Mammary epithelial cell (primary cell): ENCODE measurements at regions not wholly inside any gene's neighbourhood (a gene's known extent, or its start where the extent isn't known, plus 50 kb on each side); places are given as distances from the start of the nearest gene placed in this dataset.
A peak's percentile ranks its signal among the peaks of the same experiment; 100 is the strongest.

ENCODE experiments used
- CTCF ChIP-seq, 2 donors: IDR thresholded peaks in 1 of 2; conservative IDR thresholded peaks in 1 of 2; 2 replicates each; pipeline ENCODE4 v1.5.1; 2011 to 2012; ENCODE audit warnings: inconsistent platforms in 2 of 2, low read length in 2 of 2, mild to moderate bottlenecking in 2 of 2, control low read depth in 1 of 2, low read depth in 1 of 2; ENCODE audit not compliant: insufficient read depth in 1 of 2; ENCODE audit errors: extremely low read depth in 1 of 2
- EZH2 ChIP-seq: IDR thresholded peaks from 2 replicates; pipeline ENCODE4 v1.6.1; 2012; ENCODE audit warnings: low read length, inconsistent platforms, borderline replicate concordance

GRCh38 chr2:35415282-35415681, 940.3 kb upstream of the CRIM1 start:
- TF ChIP-seq CTCF (conservative IDR thresholded peaks at IDR 0.05 in 1 of 2, IDR thresholded peaks at IDR 0.05 in 1 of 2; ENCODE audit: extremely low read depth in 1 of 2, insufficient read depth in 1 of 2, low read depth in 1 of 2, low read length in 2 of 2) (peak; percentile 44 to 52), EZH2 (no peak)
